Spleen (tissue), 7 donors: ENCODE measurements at regions not wholly inside any gene's neighbourhood (a gene's known extent, or its start where the extent isn't known, plus 50 kb on each side); places are given as distances from the start of the nearest gene placed in this dataset.

Source experiments
- CTCF ChIP-seq, 11 experiments: fragments of 200-600 bp in 7 of 11; fragments of 450-650 bp in 4 of 11; sonication (generic) in 4 of 11; IDR thresholded peaks in 8 of 11; conservative IDR thresholded peaks in 3 of 11; 1 replicate in 7 of 11; 2 replicates in 4 of 11; pipeline versions ENCODE4 v1.4.0 to v1.8.0; 2016 to 2021; ENCODE audit warnings: antibody characterized with exemption in 11 of 11, inconsistent platforms in 4 of 11, mild to moderate bottlenecking in 1 of 11
- POLR2A ChIP-seq, 3 donors: fragments of 450-650 bp; IDR thresholded peaks; one replicate each; pipeline ENCODE4 v1.5.1; 2017; ENCODE audit warnings: antibody characterized with exemption in 3 of 3, mild to moderate bottlenecking in 1 of 3
- POLR2AphosphoS5 ChIP-seq, 3 donors: sonication (generic); formaldehyde crosslinking; IDR thresholded peaks; one replicate each; pipeline ENCODE4 v1.5.1; 2017; ENCODE audit warnings: antibody characterized with exemption in 3 of 3
- donor health status: DM: no; HTN: no; CAD: no; lungs with moderate emphysema.
- donor health status: DM: no; HTN: no; CAD: no.
- donor health status: DM: no; HTN: no; CAD: no.

GRCh38 chr11:30717009-30717408, 130.9 kb upstream of the MPPED2 start:
- no peak for TF ChIP-seq CTCF (IDR thresholded peaks at IDR 0.05 in 8 of 11, conservative IDR thresholded peaks at IDR 0.05 in 3 of 11)
- no peak for TF ChIP-seq POLR2AphosphoS5 (IDR thresholded peaks at IDR 0.05)
- TF ChIP-seq POLR2A (IDR thresholded peaks at IDR 0.05): no peak
